Osteocyte (in vitro differentiated cells): ENCODE measurements at regions not wholly inside any gene's neighbourhood (a gene's known extent, or its start where the extent isn't known, plus 50 kb on each side); places are given as distances from the start of the nearest gene placed in this dataset.

ENCODE experiments used
- DNase-seq: peaks from one replicate; pipeline ENCODE4 v3.0.0; 2021; ENCODE audit warnings: mixed read lengths; ENCODE audit not compliant: unreplicated experiment; ENCODE audit errors: extremely low spot score
- H3K27ac Mint-ChIP-seq: one replicate; pipeline ENCODE4 v1.8.0; 2021; ENCODE audit warnings: mild to moderate bottlenecking, mixed read lengths; ENCODE audit not compliant: unreplicated experiment
- H3K27me3 Mint-ChIP-seq: one replicate; pipeline ENCODE4 v1.8.0; 2021; ENCODE audit warnings: mixed read lengths; ENCODE audit not compliant: unreplicated experiment
- H3K36me3 Mint-ChIP-seq: one replicate; pipeline ENCODE4 v1.8.0; 2021; ENCODE audit warnings: mixed read lengths; ENCODE audit not compliant: unreplicated experiment
- H3K4me1 Mint-ChIP-seq: one replicate; pipeline ENCODE4 v1.8.0; 2021; ENCODE audit warnings: mixed read lengths; ENCODE audit not compliant: unreplicated experiment
- H3K4me3 Mint-ChIP-seq: one replicate; pipeline ENCODE4 v1.8.0; 2021; ENCODE audit warnings: mild to moderate bottlenecking, moderate library complexity, mixed read lengths; ENCODE audit not compliant: unreplicated experiment
- H3K9me3 Mint-ChIP-seq: one replicate; pipeline ENCODE4 v1.8.0; 2021; ENCODE audit warnings: mixed read lengths; ENCODE audit not compliant: unreplicated experiment
- TF ChIP-seq, protein P1 (sequence below): fragments of 200-600 bp; sonication (generic); IDR thresholded peaks from 2 replicates; pipeline ENCODE4 v1.5.0; 2021; ENCODE audit warnings: antibody characterized with exemption, mild to moderate bottlenecking, moderate library complexity

GRCh38 chr6:110037726-110038295 lies 59.7 kb downstream of the GPR6 start:
- Mint-ChIP-seq H3K4me1 (peaks cover 5% of the 10 kb centered on the region), H3K9me3 (no peaks in the 10 kb centered on the region), H3K27me3 (peaks cover 26% of the 10 kb centered on the region), H3K27ac (no peak overlapping the region), H3K36me3 (no peaks in the 10 kb centered on the region), H3K4me3 (no peak overlapping the region)
- peak; percentile 38 for DNase-seq
- TF ChIP-seq, protein P1, sequence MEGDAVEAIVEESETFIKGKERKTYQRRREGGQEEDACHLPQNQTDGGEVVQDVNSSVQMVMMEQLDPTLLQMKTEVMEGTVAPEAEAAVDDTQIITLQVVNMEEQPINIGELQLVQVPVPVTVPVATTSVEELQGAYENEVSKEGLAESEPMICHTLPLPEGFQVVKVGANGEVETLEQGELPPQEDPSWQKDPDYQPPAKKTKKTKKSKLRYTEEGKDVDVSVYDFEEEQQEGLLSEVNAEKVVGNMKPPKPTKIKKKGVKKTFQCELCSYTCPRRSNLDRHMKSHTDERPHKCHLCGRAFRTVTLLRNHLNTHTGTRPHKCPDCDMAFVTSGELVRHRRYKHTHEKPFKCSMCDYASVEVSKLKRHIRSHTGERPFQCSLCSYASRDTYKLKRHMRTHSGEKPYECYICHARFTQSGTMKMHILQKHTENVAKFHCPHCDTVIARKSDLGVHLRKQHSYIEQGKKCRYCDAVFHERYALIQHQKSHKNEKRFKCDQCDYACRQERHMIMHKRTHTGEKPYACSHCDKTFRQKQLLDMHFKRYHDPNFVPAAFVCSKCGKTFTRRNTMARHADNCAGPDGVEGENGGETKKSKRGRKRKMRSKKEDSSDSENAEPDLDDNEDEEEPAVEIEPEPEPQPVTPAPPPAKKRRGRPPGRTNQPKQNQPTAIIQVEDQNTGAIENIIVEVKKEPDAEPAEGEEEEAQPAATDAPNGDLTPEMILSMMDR: no peak

GRCh38 chr6:110039364-110039980 lies 61.4 kb downstream of the GPR6 start:
- peak; percentile 92 for DNase-seq
- peaks cover 22% of the 10 kb centered on the region for H3K27me3 Mint-ChIP-seq
- H3K9me3 Mint-ChIP-seq: no peaks in the 10 kb centered on the region
- peaks cover 5% of the 10 kb centered on the region for H3K4me1 Mint-ChIP-seq
- peak overlapping the region; percentile 69 for H3K4me3 Mint-ChIP-seq
- TF ChIP-seq, protein P1: peak; percentile 89
- no peak overlapping the region for H3K27ac Mint-ChIP-seq
- H3K36me3 Mint-ChIP-seq: no peaks in the 10 kb centered on the region

GRCh38 chr6:110039981-110040383 lies 61.9 kb downstream of the GPR6 start:
- Mint-ChIP-seq H3K4me3 (peak overlapping the region; percentile 69), H3K9me3 (no peaks in the 10 kb centered on the region), H3K27ac (no peak overlapping the region), H3K36me3 (no peaks in the 10 kb centered on the region), H3K4me1 (peaks cover 5% of the 10 kb centered on the region), H3K27me3 (peaks cover 26% of the 10 kb centered on the region)
- DNase-seq: peak; percentile 75
- TF ChIP-seq, protein P1: peak; percentile 47

DNA sequence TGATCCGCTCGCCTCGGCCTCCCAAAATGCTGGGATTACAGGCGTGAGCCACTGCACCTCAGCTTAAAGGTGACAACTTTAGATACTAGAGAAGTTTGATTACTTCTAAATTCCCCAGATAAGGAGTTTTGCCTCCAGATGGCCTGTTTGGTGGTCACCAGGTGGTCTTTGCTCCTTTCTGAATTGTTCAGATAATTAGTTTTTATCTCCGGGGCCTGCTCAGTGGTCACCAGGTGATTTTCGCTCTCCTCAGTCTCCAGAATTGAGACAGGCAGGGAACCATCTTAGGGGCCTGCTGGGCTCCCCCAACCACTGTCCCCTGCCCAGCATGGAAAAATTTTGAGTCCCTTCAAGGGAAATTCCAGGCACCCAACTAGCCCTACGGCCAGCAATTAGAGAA lies 62.6 kb downstream of the GPR6 start:
- no peaks in the 10 kb centered on the region for H3K9me3 Mint-ChIP-seq
- H3K27me3 Mint-ChIP-seq: peaks cover 26% of the 10 kb centered on the region
- H3K27ac Mint-ChIP-seq: no peak overlapping the region
- H3K4me1 Mint-ChIP-seq: peaks cover 5% of the 10 kb centered on the region
- H3K4me3 Mint-ChIP-seq: no peak overlapping the region
- peak; percentile 36 for DNase-seq
- TF ChIP-seq, protein P1: no peak
- no peaks in the 10 kb centered on the region for H3K36me3 Mint-ChIP-seq

DNA sequence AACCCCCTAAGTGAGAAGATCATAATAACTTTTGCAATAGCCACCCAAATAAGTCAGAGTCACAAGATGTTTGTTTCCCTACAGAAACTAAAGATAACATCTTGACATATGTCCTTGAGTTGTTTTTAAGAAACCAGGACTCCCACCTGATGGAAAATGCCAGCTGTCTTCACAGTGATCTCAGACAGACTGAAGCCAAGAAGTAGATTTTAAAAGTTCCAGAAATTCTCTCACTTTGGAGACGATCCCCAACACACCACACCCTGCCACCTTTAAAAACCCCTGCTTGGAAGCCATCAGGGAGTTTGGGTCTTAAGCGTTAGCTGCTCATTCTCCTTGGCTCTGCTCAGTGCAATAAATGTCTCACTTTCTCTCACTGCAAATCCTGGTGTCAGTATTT lies 63.0 kb downstream of the GPR6 start:
- Mint-ChIP-seq H3K9me3 (no peaks in the 10 kb centered on the region), H3K4me1 (peaks cover 5% of the 10 kb centered on the region), H3K4me3 (no peak overlapping the region), H3K27ac (no peak overlapping the region), H3K27me3 (peaks cover 26% of the 10 kb centered on the region), H3K36me3 (no peaks in the 10 kb centered on the region)
- no peak for DNase-seq
- TF ChIP-seq, protein P1: no peak
